GM23338 (cell line): ENCODE measurements at regions not wholly inside any gene's neighbourhood (a gene's known extent, or its start where the extent isn't known, plus 50 kb on each side); places are given as distances from the start of the nearest gene placed in this dataset.

ENCODE experiments used
- ATAC-seq: fragments of 200-7000 bp; cut with Tn5 transposase; 3 replicates; pipeline ENCODE4 v1.9.1; 2020
- DNase-seq: peaks from one replicate; pipeline ENCODE4 v3.0.0-alpha.2; 2015; ENCODE audit warnings: low spot score
- H2AFZ ChIP-seq: fragments of 200-600 bp; sonication (generic); 2 replicates; pipeline ENCODE4 v1.8.0; 2016; ENCODE audit warnings: antibody characterized with exemption, mild to moderate bottlenecking, moderate library complexity
- H3F3A ChIP-seq: fragments of 200-600 bp; sonication (generic); replicated peaks from 2 replicates; pipeline ENCODE4 v1.8.0; 2017; ENCODE audit warnings: antibody characterized with exemption, mixed run types, low read depth
- H3K27ac ChIP-seq: fragments of 200-600 bp; sonication (generic); 2 replicates; pipeline ENCODE4 v1.6.1; 2016; ENCODE audit warnings: low read depth
- H3K27me3 ChIP-seq: fragments of 200-600 bp; sonication (generic); 2 replicates; pipeline ENCODE4 v1.8.0; 2016; ENCODE audit warnings: mild to moderate bottlenecking, mixed run types, moderate library complexity; ENCODE audit not compliant: insufficient read depth
- H3K36me3 ChIP-seq: fragments of 200-600 bp; sonication (generic); 2 replicates; pipeline ENCODE4 v1.8.0; 2016; ENCODE audit warnings: mild to moderate bottlenecking; ENCODE audit not compliant: insufficient read depth
- H3K4me1 ChIP-seq: fragments of 200-600 bp; sonication (generic); 2 replicates; pipeline ENCODE4 v1.8.0; 2016; ENCODE audit warnings: mild to moderate bottlenecking, moderate library complexity; ENCODE audit not compliant: insufficient read depth
- H3K4me2 ChIP-seq: fragments of 200-600 bp; sonication (generic); 2 replicates; pipeline ENCODE4 v1.7.1; 2017; ENCODE audit warnings: mixed run types
- H3K4me3 ChIP-seq: fragments of 200-600 bp; sonication (generic); 2 replicates; pipeline ENCODE4 v1.6.1; 2016; ENCODE audit warnings: mixed run types
- H3K79me2 ChIP-seq: fragments of 200-600 bp; sonication (generic); replicated peaks from 2 replicates; pipeline ENCODE4 v1.8.0; 2017; ENCODE audit warnings: mild to moderate bottlenecking; ENCODE audit not compliant: insufficient read depth
- H3K9me2 ChIP-seq: fragments of 200-600 bp; sonication (generic); 2 replicates; pipeline ENCODE4 v1.8.0; 2017; ENCODE audit not compliant: insufficient read depth
- H4K20me1 ChIP-seq: fragments of 200-600 bp; sonication (generic); replicated peaks from 2 replicates; pipeline ENCODE4 v1.8.0; 2017; ENCODE audit warnings: mild to moderate bottlenecking; ENCODE audit not compliant: insufficient read depth
- H3K27ac Mint-ChIP-seq: 2 replicates; pipeline ENCODE4 v1.8.0; 2020; ENCODE audit warnings: inconsistent platforms, mild to moderate bottlenecking, moderate library complexity, mixed read lengths
- H3K27me3 Mint-ChIP-seq: 3 replicates; pipeline ENCODE4 v1.8.0; 2022; ENCODE audit warnings: low read depth, mild to moderate bottlenecking, moderate library complexity, mixed read lengths, inconsistent platforms; ENCODE audit not compliant: insufficient read depth, poor library complexity
- H3K36me3 Mint-ChIP-seq: 3 replicates; pipeline ENCODE4 v1.8.0; 2021; ENCODE audit warnings: low read depth, mild to moderate bottlenecking, inconsistent platforms, moderate library complexity, mixed read lengths
- H3K4me1 Mint-ChIP-seq: 3 replicates; pipeline ENCODE4 v1.8.0; 2020; ENCODE audit warnings: mild to moderate bottlenecking, inconsistent platforms, mixed read lengths
- H3K4me3 Mint-ChIP-seq: 3 replicates; pipeline ENCODE4 v1.8.0; 2021; ENCODE audit warnings: moderate library complexity, mild to moderate bottlenecking, inconsistent platforms, mixed read lengths
- H3K9me3 Mint-ChIP-seq: 3 replicates; pipeline ENCODE4 v1.8.0; 2020; ENCODE audit warnings: moderate library complexity, mild to moderate bottlenecking, inconsistent platforms, mixed read lengths
- CREB1 ChIP-seq: fragments of 250-450 bp; sonication (Bioruptor Pico); IDR thresholded peaks from 2 replicates; pipeline ENCODE4 v1.5.0; 2020; ENCODE audit warnings: low read depth, mild to moderate bottlenecking, moderate library complexity
- CTCF ChIP-seq, 2 experiments: fragments of 200-600 bp in 1 of 2; sonication (generic) in 1 of 2; conservative IDR thresholded peaks; 2 replicates each; pipeline versions ENCODE4 v1.5.1 to v1.6.1; 2016 to 2017; ENCODE audit warnings: antibody characterized with exemption in 2 of 2, low read depth in 2 of 2, mild to moderate bottlenecking in 2 of 2, moderate library complexity in 1 of 2
- JUNB ChIP-seq: IDR thresholded peaks from one replicate; pipeline ENCODE4 v1.6.1; 2016; ENCODE audit warnings: antibody characterized with exemption; ENCODE audit not compliant: unreplicated experiment
- ZNF331 ChIP-seq: fragments of 250-450 bp; sonication (Bioruptor Pico); IDR thresholded peaks from 2 replicates; pipeline ENCODE4 v1.5.0; 2020; ENCODE audit warnings: low read depth, mild to moderate bottlenecking, moderate library complexity
- ZNF462 ChIP-seq: fragments of 250-450 bp; sonication (Bioruptor Pico); IDR thresholded peaks from 2 replicates; pipeline ENCODE4 v1.5.0; 2020; ENCODE audit warnings: mild to moderate bottlenecking, moderate library complexity

GRCh38 chr7:81527651-81528050 is 242.2 kb downstream of the HGF start:
- ATAC-seq (no peak), DNase-seq (no peak)
- Histone ChIP-seq H3K36me3 (no peaks in the 10 kb centered on the region), H3K9me2 (no peaks in the 10 kb centered on the region), H4K20me1 (no peaks in the 10 kb centered on the region), H3K79me2 (no peaks in the 10 kb centered on the region), H2AFZ (0 out of 2 replicates have a peak overlapping the region, but pooled peaks have one; percentile 52), H3K4me3 (no peak overlapping the region), H3K4me2 (no peak overlapping the region), H3F3A (no peaks in the 10 kb centered on the region), H3K4me1 (no peaks in the 10 kb centered on the region), H3K27me3 (no peaks in the 10 kb centered on the region), H3K27ac (no peak overlapping the region)
- Mint-ChIP-seq H3K27ac (no peak overlapping the region), H3K4me1 (no peaks in the 10 kb centered on the region), H3K27me3 (no peaks in the 10 kb centered on the region), H3K9me3 (no peaks in the 10 kb centered on the region), H3K4me3 (no peak overlapping the region), H3K36me3 (no peaks in the 10 kb centered on the region)
- TF ChIP-seq CREB1 (CRISPR knock-in tag) (no peak), CTCF (conservative IDR thresholded peaks at IDR 0.05; ENCODE audit: low read depth in 2 of 2) (peak in 1 of 2 experiments; percentile 42; a peak in 2 of 4 replicates), ZNF462 (CRISPR knock-in tag) (no peak), ZNF331 (CRISPR knock-in tag) (no peak), JUNB (no peak)
